Spleen (tissue), 11 donors: ENCODE measurements at regions not wholly inside any gene's neighbourhood (a gene's known extent, or its start where the extent isn't known, plus 50 kb on each side); places are given as distances from the start of the nearest gene placed in this dataset.

Source experiments
- DNase-seq: peaks from one replicate; pipeline ENCODE4 v3.0.0-alpha.2; 2020
- H3K27ac ChIP-seq, 8 donors: fragments of 200-600 bp; sonication (generic) in 7 of 8; 1 replicate in 4 of 8; 2 replicates in 4 of 8; pipeline versions ENCODE4 v1.5.0 to v1.8.0; 2016 to 2021; ENCODE audit warnings: inconsistent platforms in 4 of 8, mild to moderate bottlenecking in 4 of 8, moderate library complexity in 1 of 8
- H3K27me3 ChIP-seq, 7 donors: fragments of 200-600 bp; sonication (generic) in 6 of 7; replicated peaks in 1 of 7; 1 replicate in 4 of 7; 2 replicates in 3 of 7; pipeline versions ENCODE4 v1.5.0 to v1.8.0; 2016 to 2021; ENCODE audit warnings: inconsistent platforms in 3 of 7, mild to moderate bottlenecking in 1 of 7
- H3K36me3 ChIP-seq, 6 donors: fragments of 200-600 bp; sonication (generic) in 5 of 6; 1 replicate in 4 of 6; 2 replicates in 2 of 6; pipeline versions ENCODE4 v1.5.0 to v1.8.0; 2016 to 2021; ENCODE audit warnings: inconsistent platforms in 2 of 6
- H3K4me1 ChIP-seq, 6 donors: fragments of 200-600 bp; sonication (generic) in 5 of 6; 1 replicate in 3 of 6; 2 replicates in 3 of 6; pipeline versions ENCODE4 v1.5.0 to v1.8.0; 2016 to 2021; ENCODE audit warnings: inconsistent platforms in 3 of 6
- H3K4me3 ChIP-seq, 8 donors: fragments of 200-600 bp; sonication (generic) in 7 of 8; 1 replicate in 4 of 8; 2 replicates in 4 of 8; pipeline versions ENCODE4 v1.5.0 to v1.8.0; 2016 to 2021; ENCODE audit warnings: inconsistent platforms in 4 of 8, mild to moderate bottlenecking in 4 of 8, moderate library complexity in 2 of 8
- H3K9me3 ChIP-seq, 8 donors: fragments of 200-600 bp; sonication (generic) in 7 of 8; 1 replicate in 4 of 8; 2 replicates in 4 of 8; pipeline versions ENCODE4 v1.5.0 to v1.8.0; 2016 to 2021; ENCODE audit warnings: inconsistent platforms in 4 of 8
- CTCF ChIP-seq, 11 experiments: fragments of 200-600 bp in 7 of 11; fragments of 450-650 bp in 4 of 11; sonication (generic) in 4 of 11; IDR thresholded peaks in 8 of 11; conservative IDR thresholded peaks in 3 of 11; 1 replicate in 7 of 11; 2 replicates in 4 of 11; pipeline versions ENCODE4 v1.4.0 to v1.8.0; 2016 to 2021; ENCODE audit warnings: antibody characterized with exemption in 11 of 11, inconsistent platforms in 4 of 11, mild to moderate bottlenecking in 1 of 11
- POLR2A ChIP-seq, 3 donors: fragments of 450-650 bp; IDR thresholded peaks; one replicate each; pipeline ENCODE4 v1.5.1; 2017; ENCODE audit warnings: antibody characterized with exemption in 3 of 3, mild to moderate bottlenecking in 1 of 3
- POLR2AphosphoS5 ChIP-seq, 3 donors: sonication (generic); formaldehyde crosslinking; IDR thresholded peaks; one replicate each; pipeline ENCODE4 v1.5.1; 2017; ENCODE audit warnings: antibody characterized with exemption in 3 of 3
- WGBS, 5 donors: extraction: QIAGEN DNeasy Blood & Tissue Kit in 3 of 5; methylation state at CpG; one replicate each; pipeline versions ENCODE4 v1.1.5 to v1.1.7; 2013 to 2018; 5-methylcytosine and 5-hydroxymethylcytosine counted together
- intact Hi-C: fragments of 100-400 bp; cut with DNase I; formaldehyde crosslinking; loops from one replicate; pipeline ENCODE4 v1.15.0; 2023; ENCODE audit warnings: low total_unique reads
- donor health status: healthy with polysubstance abuse.
- donor health status: DM: no; HTN: no; CAD: no; lungs with moderate emphysema.
- donor health status: DM: no; HTN: no; CAD: no.
- donor health status: Bipolar disorder and iron deficiency.
- donor health status: healthy.
- donor health status: DM: no; HTN: no; CAD: no.
- donor health status: DM: yes; HTN: yes; CAD: no.

GRCh38 chr3:194931347-194931746, 245.7 kb downstream of the FAM43A start:
- Histone ChIP-seq H3K27ac (peak overlapping the region; percentile 16 to 85 (median 80)), H3K27me3 (no peaks in the 10 kb centered on the region), H3K36me3 (no peaks in the 10 kb centered on the region), H3K9me3 (no peaks in the 10 kb centered on the region), H3K4me3 (no peak overlapping the region), H3K4me1 (peaks cover 11 to 56% (median 37%) of the 10 kb centered on the region in 6 donors)
- intact Hi-C loops: no loop called here
- no peak for DNase-seq
- 59 to 72% (median 63%) methylated on average over 4 of the region's 4 CpGs for WGBS, 5 donors
- TF ChIP-seq CTCF (IDR thresholded peaks at IDR 0.05 in 8 of 11, conservative IDR thresholded peaks at IDR 0.05 in 3 of 11): no peak

GRCh38 chr3:194931865-194932264, 246.2 kb downstream of the FAM43A start:
- H3K4me1 ChIP-seq: peaks cover 11 to 56% (median 37%) of the 10 kb centered on the region in 6 donors
- H3K27ac ChIP-seq: peak overlapping the region; percentile 16 to 85 (median 80)

GRCh38 chr3:194933465-194933864, 247.8 kb downstream of the FAM43A start:
- H3K9me3 ChIP-seq: no peaks in the 10 kb centered on the region
- WGBS, 5 donors: 65 to 81% (median 79%) methylated on average over 5 of the region's 5 CpGs
- intact Hi-C loops: no loop called here
- no peaks in the 10 kb centered on the region for H3K27me3 ChIP-seq
- TF ChIP-seq POLR2AphosphoS5 (IDR thresholded peaks at IDR 0.05) (peak in 2 of 3 donors; percentile 42 to 65), POLR2A (IDR thresholded peaks at IDR 0.05) (no peak)
- H3K4me1 ChIP-seq: peaks cover 11 to 60% (median 37%) of the 10 kb centered on the region in 6 donors
- no peak overlapping the region for H3K4me3 ChIP-seq
- H3K27ac ChIP-seq: peak overlapping the region; percentile 16 to 85 (median 80)
- DNase-seq: no peak
- H3K36me3 ChIP-seq: no peaks in the 10 kb centered on the region

More at GRCh38 chr3:194931865-194932264, 246.2 kb downstream of the FAM43A start:
- TF ChIP-seq POLR2A (IDR thresholded peaks at IDR 0.05) (no peak), CTCF (IDR thresholded peaks at IDR 0.05 in 8 of 11, conservative IDR thresholded peaks at IDR 0.05 in 3 of 11) (no peak), POLR2AphosphoS5 (IDR thresholded peaks at IDR 0.05) (no peak)
- Histone ChIP-seq H3K4me3 (no peak overlapping the region), H3K36me3 (no peaks in the 10 kb centered on the region), H3K9me3 (no peaks in the 10 kb centered on the region), H3K27me3 (no peaks in the 10 kb centered on the region)
- 71 to 82% (median 80%) methylated on average over 2 of the region's 2 CpGs for WGBS, 5 donors
- no peak for DNase-seq
- intact Hi-C loops: no loop called here

- DNase-seq: no peak
- Histone ChIP-seq H3K27ac (no peak overlapping the region), H3K4me3 (no peak overlapping the region), H3K4me1 (peaks cover 7 to 61% (median 27%) of the 10 kb centered on the region in 6 donors), H3K27me3 (no peaks in the 10 kb centered on the region), H3K9me3 (no peaks in the 10 kb centered on the region), H3K36me3 (no peaks in the 10 kb centered on the region)
- no peak for TF ChIP-seq POLR2AphosphoS5 (IDR thresholded peaks at IDR 0.05)
- no peak for TF ChIP-seq POLR2A (IDR thresholded peaks at IDR 0.05)
- TF ChIP-seq CTCF (IDR thresholded peaks at IDR 0.05 in 8 of 11, conservative IDR thresholded peaks at IDR 0.05 in 3 of 11): no peak
- intact Hi-C loops: no loop called here
- 66 to 85% (median 81%) methylated on average over 3 to 4 of the region's 4 CpGs for WGBS, 5 donors
These were observed 249.4 kb downstream of the FAM43A start for GRCh38 chr3:194935061-194935460.
